ENCODE measurements at regions not wholly inside any gene's neighbourhood (a gene's known extent, or its start where the extent isn't known, plus 50 kb on each side); places are given as distances from the start of the nearest gene placed in this dataset.
A peak's percentile ranks its signal among the peaks of the same experiment; 100 is the strongest.
"Not testable (repeated sequence)": the region's sequence is repeated elsewhere in the genome, so short reads cannot be mapped to it uniquely, and the experiment has no call there.

DNA sequence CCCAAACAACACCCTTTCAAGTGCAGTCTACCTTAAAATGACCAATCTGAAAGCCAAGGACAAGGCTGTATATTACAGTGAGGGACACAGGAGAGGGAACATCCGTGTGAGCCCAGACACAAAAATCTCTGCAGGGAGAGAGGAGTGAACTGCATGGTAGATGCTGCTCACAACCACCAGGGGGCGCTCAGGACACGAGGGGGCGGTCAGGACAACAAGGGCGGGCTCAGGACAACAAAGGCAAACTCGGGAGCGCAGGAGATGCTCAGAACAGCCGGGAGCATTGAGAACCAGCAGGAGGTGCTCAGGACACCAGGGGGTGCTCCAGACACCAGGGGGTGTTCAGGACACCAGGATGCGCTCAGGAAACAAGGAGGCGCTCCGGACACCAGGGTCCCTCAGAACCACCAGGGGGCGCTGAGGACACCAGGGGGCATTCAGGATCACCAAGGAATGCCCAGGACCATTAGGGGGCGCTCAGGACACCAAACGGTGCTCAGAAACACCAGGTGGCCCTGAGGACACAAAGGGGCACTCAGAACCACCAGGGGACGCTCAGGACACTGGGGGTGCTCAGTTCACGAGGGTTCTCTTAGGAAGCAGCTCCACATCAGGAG, 357.0 kb downstream of the TP53TG3F start:
- CTCF ChIA-PET (ENCODE audit: low intra/inter-chr PET ratio) = interaction anchor here (1.0 to 1.3 kb wide), 2 partner anchors 10 to 12 kb away, joined by 4 read pairs; no protein-coding TSS in a partner anchor
- H3K27ac ChIP-seq (ENCODE audit: extremely low read depth, low read depth, low read length); H2AFZ ChIP-seq (ENCODE audit: low read depth, low read length); POLR2A ChIA-PET; in situ Hi-C loops (cut with MboI); DNase-seq (ENCODE audit: extremely low read depth in 1 of 4, low spot score in 3 of 4); H4K20me1 ChIP-seq (replicated peaks; ENCODE audit: control insufficient read depth, insufficient read depth, low read length); H3K9ac ChIP-seq (ENCODE audit: insufficient read depth in 1 of 2, low read depth in 2 of 2, low read length in 2 of 2); H3K9me1 ChIP-seq (ENCODE audit: control insufficient read depth, insufficient read depth, low read length); H3K4me2 ChIP-seq (ENCODE audit: insufficient read depth, low read length); H3K27me3 ChIP-seq (ENCODE audit: control insufficient read depth in 2 of 2, insufficient read depth in 2 of 2, low read length in 2 of 2); H3K36me3 ChIP-seq (ENCODE audit: control insufficient read depth, insufficient read depth, low read length); H3K4me3 ChIP-seq; BruUV-seq (replicated peaks); intact Hi-C loops (cut with micrococcal nuclease); H3K79me2 ChIP-seq (ENCODE audit: control insufficient read depth, insufficient read depth, low read length); H3K9me3 ChIP-seq (replicated peaks; ENCODE audit: control insufficient read depth, insufficient read depth, low read depth, low read length); H3K4me1 ChIP-seq (replicated peaks in 1 of 2; ENCODE audit: control insufficient read depth in 2 of 2, insufficient read depth in 2 of 2, low read length in 2 of 2): not testable (repeated sequence)
- FAIRE-seq (peak; percentile 81), ATAC-seq (peak; percentile 100)
- WGBS (ENCODE audit: insufficient coverage, low coverage, missing lambda C conversion rate) = no CpG with 5 or more reads among the region's 16 CpGs

DNA sequence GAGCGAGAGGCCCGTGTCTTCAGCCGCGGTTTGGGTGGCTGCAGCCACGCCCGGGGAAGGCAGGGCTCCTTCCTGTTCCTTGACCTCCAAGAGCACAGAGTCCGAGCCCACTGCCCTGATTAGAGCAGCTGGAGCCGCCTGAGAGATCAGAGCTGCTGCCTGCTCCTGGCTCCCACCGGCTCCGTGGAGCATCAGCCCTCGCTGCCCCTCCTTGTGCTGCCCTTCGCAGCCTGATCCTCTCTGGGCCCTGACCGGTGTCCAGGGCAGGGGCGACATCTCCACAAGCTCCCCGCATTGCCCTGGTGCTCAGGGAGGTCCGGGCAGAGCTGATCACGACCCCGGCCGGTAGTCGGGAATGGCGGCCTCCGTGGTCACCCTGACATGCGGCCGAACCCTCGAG, 365.3 kb downstream of the TP53TG3F start:
- CTCF ChIA-PET (ENCODE audit: low intra/inter-chr PET ratio); in situ Hi-C loops (cut with MboI); H3K9me1 ChIP-seq (ENCODE audit: control insufficient read depth, insufficient read depth, low read length); H3K4me1 ChIP-seq (replicated peaks in 1 of 2; ENCODE audit: control insufficient read depth in 2 of 2, insufficient read depth in 2 of 2, low read length in 2 of 2); H3K4me2 ChIP-seq (ENCODE audit: insufficient read depth, low read length); H3K27ac ChIP-seq (ENCODE audit: extremely low read depth, low read depth, low read length); H3K27me3 ChIP-seq (ENCODE audit: control insufficient read depth in 2 of 2, insufficient read depth in 2 of 2, low read length in 2 of 2); H3K79me2 ChIP-seq (ENCODE audit: control insufficient read depth, insufficient read depth, low read length); H3K9me3 ChIP-seq (replicated peaks; ENCODE audit: control insufficient read depth, insufficient read depth, low read depth, low read length); intact Hi-C loops (cut with micrococcal nuclease); H3K9ac ChIP-seq (ENCODE audit: insufficient read depth in 1 of 2, low read depth in 2 of 2, low read length in 2 of 2); H3K4me3 ChIP-seq; ATAC-seq; H2AFZ ChIP-seq (ENCODE audit: low read depth, low read length); BruUV-seq (replicated peaks); POLR2A ChIA-PET; DNase-seq (ENCODE audit: extremely low read depth in 1 of 4, low spot score in 3 of 4); H3K36me3 ChIP-seq (ENCODE audit: control insufficient read depth, insufficient read depth, low read length); FAIRE-seq; H4K20me1 ChIP-seq (replicated peaks; ENCODE audit: control insufficient read depth, insufficient read depth, low read length): not testable (repeated sequence)
- 2% methylated on average over 7 of the region's 25 CpGs for WGBS (ENCODE audit: insufficient coverage, low coverage, missing lambda C conversion rate)

DNA sequence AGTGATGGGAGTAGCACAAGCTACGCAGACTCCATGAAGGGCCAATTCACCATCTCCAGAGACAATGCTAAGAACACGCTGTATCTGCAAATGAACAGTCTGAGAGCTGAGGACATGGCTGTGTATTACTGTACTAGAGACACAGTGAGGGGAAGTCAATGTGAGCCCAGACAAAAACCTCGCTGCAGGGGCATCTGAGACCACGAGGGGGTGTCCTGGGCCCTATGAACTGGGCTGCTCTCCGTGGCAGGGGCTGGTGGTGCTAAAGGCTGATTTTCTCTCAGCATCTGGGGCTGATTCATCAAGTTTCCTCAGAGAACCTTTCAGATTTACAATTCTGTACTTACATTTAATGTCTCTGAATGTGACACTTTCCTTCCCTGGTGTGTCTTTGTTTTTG, 368.1 kb downstream of the TP53TG3F start:
- H3K9ac ChIP-seq (ENCODE audit: insufficient read depth in 1 of 2, low read depth in 2 of 2, low read length in 2 of 2); H3K4me3 ChIP-seq; intact Hi-C loops (cut with micrococcal nuclease); in situ Hi-C loops (cut with MboI); H3K36me3 ChIP-seq (ENCODE audit: control insufficient read depth, insufficient read depth, low read length); BruUV-seq (replicated peaks); H3K9me1 ChIP-seq (ENCODE audit: control insufficient read depth, insufficient read depth, low read length); H3K27me3 ChIP-seq (ENCODE audit: control insufficient read depth in 2 of 2, insufficient read depth in 2 of 2, low read length in 2 of 2); H3K9me3 ChIP-seq (replicated peaks; ENCODE audit: control insufficient read depth, insufficient read depth, low read depth, low read length); H4K20me1 ChIP-seq (replicated peaks; ENCODE audit: control insufficient read depth, insufficient read depth, low read length); DNase-seq (ENCODE audit: extremely low read depth in 1 of 4, low spot score in 3 of 4); CTCF ChIA-PET (ENCODE audit: low intra/inter-chr PET ratio); H3K4me1 ChIP-seq (replicated peaks in 1 of 2; ENCODE audit: control insufficient read depth in 2 of 2, insufficient read depth in 2 of 2, low read length in 2 of 2); H3K27ac ChIP-seq (ENCODE audit: extremely low read depth, low read depth, low read length); H3K79me2 ChIP-seq (ENCODE audit: control insufficient read depth, insufficient read depth, low read length); H3K4me2 ChIP-seq (ENCODE audit: insufficient read depth, low read length); H2AFZ ChIP-seq (ENCODE audit: low read depth, low read length): not testable (repeated sequence)
- POLR2A ChIA-PET = interaction anchor here (1.1 kb wide), 1 partner anchor 10 kb away, joined by 3 read pairs; no protein-coding TSS in a partner anchor
- peak; percentile 15 for FAIRE-seq
- peak; percentile 66; the same call in 2 of the 3 replicates for ATAC-seq
- WGBS (ENCODE audit: insufficient coverage, low coverage, missing lambda C conversion rate) = 5% methylated on average over 2 of the region's 5 CpGs

DNA sequence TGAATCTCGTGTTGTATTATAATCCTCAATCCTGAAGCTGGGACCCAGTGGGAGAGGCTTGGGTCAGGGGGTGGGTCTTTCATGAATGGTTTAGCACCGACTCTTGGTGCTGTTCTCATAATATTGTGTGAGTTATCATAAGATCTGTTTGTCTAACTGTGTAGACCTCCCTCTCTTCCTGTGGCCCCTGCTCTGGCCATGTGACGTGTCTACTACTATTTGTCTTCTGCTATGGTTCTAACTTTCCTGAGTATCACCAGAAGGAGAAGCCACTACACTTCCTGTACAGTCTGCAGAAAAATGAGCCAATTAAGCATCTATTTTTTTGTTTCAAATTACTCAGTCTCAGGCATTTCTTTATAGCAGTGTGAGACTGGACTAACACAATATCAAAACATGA, 379.7 kb downstream of the TP53TG3F start:
- intact Hi-C loops (cut with micrococcal nuclease); H4K20me1 ChIP-seq (replicated peaks; ENCODE audit: control insufficient read depth, insufficient read depth, low read length); BruUV-seq (replicated peaks); H3K9ac ChIP-seq (ENCODE audit: insufficient read depth in 1 of 2, low read depth in 2 of 2, low read length in 2 of 2); H2AFZ ChIP-seq (ENCODE audit: low read depth, low read length); FAIRE-seq; H3K9me3 ChIP-seq (replicated peaks; ENCODE audit: control insufficient read depth, insufficient read depth, low read depth, low read length); H3K9me1 ChIP-seq (ENCODE audit: control insufficient read depth, insufficient read depth, low read length); H3K79me2 ChIP-seq (ENCODE audit: control insufficient read depth, insufficient read depth, low read length); POLR2A ChIA-PET; H3K4me2 ChIP-seq (ENCODE audit: insufficient read depth, low read length); H3K27ac ChIP-seq (ENCODE audit: extremely low read depth, low read depth, low read length); H3K36me3 ChIP-seq (ENCODE audit: control insufficient read depth, insufficient read depth, low read length); ATAC-seq; H3K27me3 ChIP-seq (ENCODE audit: control insufficient read depth in 2 of 2, insufficient read depth in 2 of 2, low read length in 2 of 2); DNase-seq (ENCODE audit: extremely low read depth in 1 of 4, low spot score in 3 of 4); H3K4me3 ChIP-seq; in situ Hi-C loops (cut with MboI); H3K4me1 ChIP-seq (replicated peaks in 1 of 2; ENCODE audit: control insufficient read depth in 2 of 2, insufficient read depth in 2 of 2, low read length in 2 of 2); CTCF ChIA-PET (ENCODE audit: low intra/inter-chr PET ratio): not testable (repeated sequence)
- WGBS (ENCODE audit: insufficient coverage, low coverage, missing lambda C conversion rate) = no CpG with 5 or more reads among the region's 3 CpGs

Data from K562 (cell line).